CD14-positive monocyte (primary cell): ENCODE measurements at regions not wholly inside any gene's neighbourhood (a gene's known extent, or its start where the extent isn't known, plus 50 kb on each side); places are given as distances from the start of the nearest gene placed in this dataset.

Experiments
- DNase-seq, 3 donors: peaks; one replicate each; pipeline ENCODE4 v3.0.0-alpha.2; 2011 to 2022
- H2AFZ ChIP-seq: 2 replicates; pipeline ENCODE4 v1.6.0; 2012; ENCODE audit warnings: mild to moderate bottlenecking, low read depth, low read length, inconsistent platforms; ENCODE audit not compliant: insufficient read depth, poor library complexity, severe bottlenecking
- H3K27ac ChIP-seq, 2 donors: 1 replicate in 1 of 2; 2 replicates in 1 of 2; pipeline ENCODE4 v1.5.1; 2012 to 2013; ENCODE audit warnings: low read length in 2 of 2, control low read depth in 1 of 2, inconsistent platforms in 1 of 2, low read depth in 1 of 2, mild to moderate bottlenecking in 1 of 2
- H3K27me3 ChIP-seq, 2 donors: one replicate each; pipeline versions ENCODE4 v1.6.0 to v1.6.1; 2011 to 2013; ENCODE audit warnings: low read length in 2 of 2; ENCODE audit not compliant: control insufficient read depth in 2 of 2, insufficient read depth in 2 of 2
- H3K36me3 ChIP-seq, 2 donors: replicated peaks in 1 of 2; 1 replicate in 1 of 2; 2 replicates in 1 of 2; pipeline versions ENCODE4 v1.5.1 to v1.6.1; 2012 to 2013; ENCODE audit warnings: low read length in 2 of 2, control low read depth in 1 of 2, inconsistent platforms in 1 of 2, mild to moderate bottlenecking in 1 of 2; ENCODE audit not compliant: insufficient read depth in 2 of 2, control insufficient read depth in 1 of 2
- H3K4me1 ChIP-seq, 2 donors: 1 replicate in 1 of 2; 2 replicates in 1 of 2; pipeline versions ENCODE4 v1.5.1 to v1.6.1; 2012 to 2013; ENCODE audit warnings: low read length in 2 of 2, control low read depth in 1 of 2, inconsistent platforms in 1 of 2, mild to moderate bottlenecking in 1 of 2, moderate library complexity in 1 of 2; ENCODE audit not compliant: insufficient read depth in 2 of 2, control insufficient read depth in 1 of 2
- H3K4me2 ChIP-seq: replicated peaks from 2 replicates; pipeline ENCODE3; 2012; ENCODE audit warnings: low read length, moderate library complexity, mild to moderate bottlenecking; ENCODE audit not compliant: poor library complexity, severe bottlenecking; ENCODE audit errors: extremely low read depth
- H3K4me3 ChIP-seq, 3 experiments: fragments of 200-600 bp in 1 of 3; sonication (generic) in 1 of 3; replicated peaks in 1 of 3; 1 replicate in 2 of 3; 2 replicates in 1 of 3; pipeline ENCODE4 v1.5.1; 2011 to 2013; ENCODE audit warnings: low read length in 3 of 3, mild to moderate bottlenecking in 3 of 3, control low read depth in 2 of 3, low read depth in 2 of 3, inconsistent platforms in 1 of 3, moderate library complexity in 1 of 3
- H3K79me2 ChIP-seq: 2 replicates; pipeline ENCODE4 v1.6.0; 2012; ENCODE audit warnings: mild to moderate bottlenecking, control low read depth, inconsistent platforms, low read length, moderate library complexity; ENCODE audit not compliant: insufficient read depth
- H3K9ac ChIP-seq: 2 replicates; pipeline ENCODE4 v1.6.0; 2017; ENCODE audit warnings: low read length, mild to moderate bottlenecking; ENCODE audit not compliant: insufficient read depth, poor library complexity, severe bottlenecking
- H3K9me3 ChIP-seq, 2 donors: replicated peaks in 1 of 2; 1 replicate in 1 of 2; 2 replicates in 1 of 2; pipeline versions ENCODE4 v1.5.1 to v1.6.1; 2012 to 2013; ENCODE audit warnings: low read length in 2 of 2, control low read depth in 1 of 2; ENCODE audit not compliant: control insufficient read depth in 1 of 2, insufficient read depth in 1 of 2
- H4K20me1 ChIP-seq: 2 replicates; pipeline ENCODE4 v1.6.0; 2012; ENCODE audit warnings: mild to moderate bottlenecking, low read length, control low read depth, moderate library complexity; ENCODE audit not compliant: insufficient read depth
- H3K27ac Mint-ChIP-seq, 7 donors: one replicate each; pipeline ENCODE4 v1.8.0; 2020; ENCODE audit warnings: mild to moderate bottlenecking in 7 of 7, mixed read lengths in 7 of 7, moderate library complexity in 6 of 7, inconsistent platforms in 2 of 7
- H3K27me3 Mint-ChIP-seq, 3 donors: one replicate each; pipeline ENCODE4 v1.8.0; 2021 to 2022; ENCODE audit warnings: low read depth in 3 of 3, mild to moderate bottlenecking in 3 of 3, mixed read lengths in 3 of 3, moderate library complexity in 3 of 3, inconsistent platforms in 1 of 3
- H3K36me3 Mint-ChIP-seq, 2 donors: one replicate each; pipeline ENCODE4 v1.8.0; 2020; ENCODE audit warnings: mixed read lengths in 2 of 2, inconsistent platforms in 1 of 2, mild to moderate bottlenecking in 1 of 2
- H3K4me1 Mint-ChIP-seq: one replicate; pipeline ENCODE4 v1.8.0; 2020; ENCODE audit warnings: mild to moderate bottlenecking, mixed read lengths
- H3K4me3 Mint-ChIP-seq, 2 donors: one replicate each; pipeline ENCODE4 v1.8.0; 2020; ENCODE audit warnings: mild to moderate bottlenecking in 2 of 2, mixed read lengths in 2 of 2, moderate library complexity in 1 of 2
- H3K9me3 Mint-ChIP-seq, 7 donors: one replicate each; pipeline ENCODE4 v1.8.0; 2020 to 2022; ENCODE audit warnings: mixed read lengths in 7 of 7, mild to moderate bottlenecking in 6 of 7, moderate library complexity in 6 of 7, inconsistent platforms in 2 of 7
- CTCF ChIP-seq: fragments of 200-600 bp; IDR thresholded peaks from one replicate; pipeline ENCODE4 v1.8.0; 2022; ENCODE audit warnings: antibody characterized with exemption, mild to moderate bottlenecking
- WGBS: methylation state at CpG from one replicate; pipeline ENCODE4 v1.1.5; 2013; ENCODE audit warnings: missing lambda C conversion rate; ENCODE audit not compliant: insufficient coverage; 5-methylcytosine and 5-hydroxymethylcytosine counted together
- intact Hi-C, 2 donors: fragments of 100-400 bp; cut with micrococcal nuclease; formaldehyde crosslinking; loops; one replicate each; pipeline versions ENCODE4 v1.15.0 to v1.15.1; 2023

GRCh38 chr5:8953911-8954438, 591.9 kb downstream of the SEMA5A start:
- Mint-ChIP-seq H3K27ac (no peak overlapping the region), H3K9me3 (no peaks in the 10 kb centered on the region), H3K36me3 (no peaks in the 10 kb centered on the region), H3K4me1 (no peaks in the 10 kb centered on the region), H3K27me3 (peaks cover 0 to 2% (median 0%) of the 10 kb centered on the region in 3 donors), H3K4me3 (no peak overlapping the region)
- H3K4me2 ChIP-seq: no peak overlapping the region
- no peaks in the 10 kb centered on the region for H3K79me2 ChIP-seq
- H3K9ac ChIP-seq: no peak overlapping the region
- no peaks in the 10 kb centered on the region for H3K36me3 ChIP-seq
- intact Hi-C loops: no loop called here
- no peaks in the 10 kb centered on the region for H3K9me3 ChIP-seq
- no peaks in the 10 kb centered on the region for H4K20me1 ChIP-seq
- no CpG with 5 or more reads among the region's 1 CpG for WGBS
- no peak overlapping the region for H3K27ac ChIP-seq
- H2AFZ ChIP-seq: no peak overlapping the region
- H3K4me3 ChIP-seq: no peak overlapping the region
- TF ChIP-seq CTCF: no peak
- no peak for DNase-seq
- H3K27me3 ChIP-seq: no peaks in the 10 kb centered on the region
- H3K4me1 ChIP-seq: no peaks in the 10 kb centered on the region

GRCh38 chr5:8954801-8955200, 591.1 kb downstream of the SEMA5A start:
- Histone ChIP-seq H3K27me3 (no peaks in the 10 kb centered on the region), H4K20me1 (no peaks in the 10 kb centered on the region), H3K9ac (no peak overlapping the region), H3K4me1 (no peaks in the 10 kb centered on the region), H3K4me2 (no peak overlapping the region), H3K36me3 (no peaks in the 10 kb centered on the region), H3K9me3 (no peaks in the 10 kb centered on the region), H2AFZ (no peak overlapping the region), H3K27ac (no peak overlapping the region), H3K79me2 (no peaks in the 10 kb centered on the region), H3K4me3 (no peak overlapping the region)
- Mint-ChIP-seq H3K9me3 (no peaks in the 10 kb centered on the region), H3K4me1 (no peaks in the 10 kb centered on the region), H3K36me3 (no peaks in the 10 kb centered on the region), H3K4me3 (no peak overlapping the region), H3K27me3 (peaks cover 0 to 2% (median 0%) of the 10 kb centered on the region in 3 donors), H3K27ac (no peak overlapping the region)
- DNase-seq: no peak
- WGBS: no CpG with 5 or more reads among the region's 2 CpGs
- intact Hi-C loops: no loop called here
- no peak for TF ChIP-seq CTCF
